ENCODE measurements at regions not wholly inside any gene's neighbourhood (a gene's known extent, or its start where the extent isn't known, plus 50 kb on each side); places are given as distances from the start of the nearest gene placed in this dataset.

DNA sequence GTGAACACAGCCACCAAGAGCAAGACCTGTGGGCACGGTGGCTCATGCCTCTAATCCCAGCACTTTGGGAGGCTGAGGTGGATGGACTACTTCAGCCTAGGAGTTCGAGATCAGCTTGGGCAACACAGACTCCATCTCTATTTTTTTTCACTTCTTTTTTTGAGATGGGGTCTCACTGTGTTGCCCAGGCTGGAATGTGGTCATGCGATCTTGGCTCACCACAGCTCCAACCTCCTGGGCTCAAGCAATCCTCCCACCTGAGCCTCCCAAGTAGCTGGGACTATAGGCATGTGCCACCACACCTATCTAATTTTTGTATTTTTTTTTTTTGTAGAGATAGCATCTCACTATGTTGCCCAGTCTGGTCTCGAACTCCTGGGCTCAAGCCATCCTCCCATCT is 54.4 kb upstream of the SPRED2 start:
- H3K4me2 ChIP-seq (ENCODE audit: low read depth, low read length, poor library complexity, severe bottlenecking) = no peak overlapping the region
- H3K27ac ChIP-seq (ENCODE audit: low read depth, low read length) = no peak overlapping the region
- no peak for TF ChIP-seq EZH2phosphoT487 (conservative IDR thresholded peaks at IDR 0.05; ENCODE audit: low read length)
- no peak for TF ChIP-seq CTCF (IDR thresholded peaks at IDR 0.05; ENCODE audit: insufficient read depth, low read length, poor library complexity, severe bottlenecking)

GRCh38 chr2:65486282-65486681 is 53.9 kb upstream of the SPRED2 start:
- no peak overlapping the region for H3K27ac ChIP-seq (ENCODE audit: low read depth, low read length)
- no peak overlapping the region for H2AFZ ChIP-seq (ENCODE audit: low read depth, low read length, severe bottlenecking)
- H3K9me3 ChIP-seq (ENCODE audit: insufficient read depth, low read length) = no peaks in the 10 kb centered on the region
- H3K79me2 ChIP-seq (ENCODE audit: insufficient read depth, low read length) = no peaks in the 10 kb centered on the region
- H3K9ac ChIP-seq (ENCODE audit: low read length) = no peak overlapping the region
- no peaks in the 10 kb centered on the region for H3K9me2 ChIP-seq (replicated peaks; ENCODE audit: insufficient read depth, low read length)
- H3F3A ChIP-seq (ENCODE audit: insufficient read depth) = no peaks in the 10 kb centered on the region
- no peaks in the 10 kb centered on the region for H4K20me1 ChIP-seq (ENCODE audit: low read depth, low read length)
- no peaks in the 10 kb centered on the region for H3K27me3 ChIP-seq (ENCODE audit: low read length)
- TF ChIP-seq EZH2phosphoT487 (conservative IDR thresholded peaks at IDR 0.05; ENCODE audit: low read length) (no peak), CTCF (IDR thresholded peaks at IDR 0.05; ENCODE audit: insufficient read depth, low read length, poor library complexity, severe bottlenecking) (no peak)
- no peak overlapping the region for H3K4me2 ChIP-seq (ENCODE audit: low read depth, low read length, poor library complexity, severe bottlenecking)
- no peaks in the 10 kb centered on the region for H3K36me3 ChIP-seq (ENCODE audit: low read length)
- no peak overlapping the region for H3K4me3 ChIP-seq (ENCODE audit: insufficient read depth, low read length, poor library complexity, severe bottlenecking)

More for the DNA sequence above, 54.4 kb upstream of the SPRED2 start:
- no peak overlapping the region for H3K9ac ChIP-seq (ENCODE audit: low read length)
- H4K20me1 ChIP-seq (ENCODE audit: low read depth, low read length) = no peaks in the 10 kb centered on the region
- no peaks in the 10 kb centered on the region for H3K36me3 ChIP-seq (ENCODE audit: low read length)
- H2AFZ ChIP-seq (ENCODE audit: low read depth, low read length, severe bottlenecking) = no peak overlapping the region
- no peaks in the 10 kb centered on the region for H3K27me3 ChIP-seq (ENCODE audit: low read length)
- no peak overlapping the region for H3K4me3 ChIP-seq (ENCODE audit: insufficient read depth, low read length, poor library complexity, severe bottlenecking)
- H3F3A ChIP-seq (ENCODE audit: insufficient read depth) = no peaks in the 10 kb centered on the region
- no peaks in the 10 kb centered on the region for H3K79me2 ChIP-seq (ENCODE audit: insufficient read depth, low read length)
- H3K9me3 ChIP-seq (ENCODE audit: insufficient read depth, low read length) = no peaks in the 10 kb centered on the region
- no peaks in the 10 kb centered on the region for H3K9me2 ChIP-seq (replicated peaks; ENCODE audit: insufficient read depth, low read length)

DNA sequence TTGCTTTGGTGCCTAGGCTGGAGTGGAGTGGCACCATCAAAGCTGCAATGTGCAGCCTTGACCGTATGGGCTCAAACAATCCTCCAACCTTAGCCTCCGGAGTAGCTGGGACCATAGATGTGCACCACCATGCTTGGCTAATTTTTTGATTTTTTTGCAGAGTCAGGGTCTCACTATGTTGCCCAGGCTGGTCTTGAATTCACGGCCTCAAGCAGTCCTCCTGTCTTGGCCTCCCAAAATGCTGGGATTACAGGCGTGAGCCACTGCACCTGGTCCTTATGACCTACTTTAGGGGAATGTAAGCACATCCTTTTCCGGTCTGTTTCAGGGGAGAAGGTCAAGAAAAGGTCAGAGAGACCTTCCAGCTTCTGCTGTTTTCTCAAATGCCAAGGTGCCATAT is 53.4 kb upstream of the SPRED2 start:
- Histone ChIP-seq H3K9me3 (ENCODE audit: insufficient read depth, low read length) (no peaks in the 10 kb centered on the region), H3K36me3 (ENCODE audit: low read length) (no peaks in the 10 kb centered on the region)
- no peak for TF ChIP-seq CTCF (IDR thresholded peaks at IDR 0.05; ENCODE audit: insufficient read depth, low read length, poor library complexity, severe bottlenecking)
- no peak for TF ChIP-seq EZH2phosphoT487 (conservative IDR thresholded peaks at IDR 0.05; ENCODE audit: low read length)

More for the DNA sequence above, 53.4 kb upstream of the SPRED2 start:
- H3F3A ChIP-seq (ENCODE audit: insufficient read depth) = no peaks in the 10 kb centered on the region
- no peak overlapping the region for H3K9ac ChIP-seq (ENCODE audit: low read length)
- H3K79me2 ChIP-seq (ENCODE audit: insufficient read depth, low read length) = no peaks in the 10 kb centered on the region
- H3K9me2 ChIP-seq (replicated peaks; ENCODE audit: insufficient read depth, low read length) = no peaks in the 10 kb centered on the region
- no peak overlapping the region for H2AFZ ChIP-seq (ENCODE audit: low read depth, low read length, severe bottlenecking)
- H4K20me1 ChIP-seq (ENCODE audit: low read depth, low read length) = no peaks in the 10 kb centered on the region
- no peak overlapping the region for H3K4me2 ChIP-seq (ENCODE audit: low read depth, low read length, poor library complexity, severe bottlenecking)
- H3K27ac ChIP-seq (ENCODE audit: low read depth, low read length) = no peak overlapping the region
- H3K4me3 ChIP-seq (ENCODE audit: insufficient read depth, low read length, poor library complexity, severe bottlenecking) = no peak overlapping the region
- no peaks in the 10 kb centered on the region for H3K27me3 ChIP-seq (ENCODE audit: low read length)
